Nephron (organoid): ENCODE measurements at regions not wholly inside any gene's neighbourhood (a gene's known extent, or its start where the extent isn't known, plus 50 kb on each side); places are given as distances from the start of the nearest gene placed in this dataset.
"Not testable (repeated sequence)": the region's sequence is repeated elsewhere in the genome, so short reads cannot be mapped to it uniquely, and the experiment has no call there.

ENCODE experiments used
- H3K27ac Mint-ChIP-seq, 3 experiments: 2 replicates each; pipeline ENCODE4 v1.8.0; 2020; ENCODE audit warnings: mixed read lengths in 3 of 3, mild to moderate bottlenecking in 2 of 3, moderate library complexity in 1 of 3
- H3K27me3 Mint-ChIP-seq: 2 replicates; pipeline ENCODE4 v1.8.0; 2021; ENCODE audit warnings: low read depth, mild to moderate bottlenecking, moderate library complexity, mixed read lengths
- H3K36me3 Mint-ChIP-seq: 2 replicates; pipeline ENCODE4 v1.8.0; 2020; ENCODE audit warnings: low read depth, mixed read lengths
- H3K4me1 Mint-ChIP-seq: 2 replicates; pipeline ENCODE4 v1.8.0; 2020; ENCODE audit warnings: mixed read lengths
- H3K4me3 Mint-ChIP-seq, 3 experiments: 2 replicates each; pipeline ENCODE4 v1.8.0; 2020; ENCODE audit warnings: mild to moderate bottlenecking in 3 of 3, mixed read lengths in 3 of 3, moderate library complexity in 2 of 3
- H3K9me3 Mint-ChIP-seq: 2 replicates; pipeline ENCODE4 v1.8.0; 2020; ENCODE audit warnings: mixed read lengths
- TF ChIP-seq, protein P1 (sequence below), 3 experiments: fragments of 200-600 bp; sonication (generic); IDR thresholded peaks; one replicate each; pipeline ENCODE4 v1.5.0; 2021; ENCODE audit warnings: antibody characterized with exemption in 3 of 3; ENCODE audit not compliant: unreplicated experiment in 3 of 3

DNA sequence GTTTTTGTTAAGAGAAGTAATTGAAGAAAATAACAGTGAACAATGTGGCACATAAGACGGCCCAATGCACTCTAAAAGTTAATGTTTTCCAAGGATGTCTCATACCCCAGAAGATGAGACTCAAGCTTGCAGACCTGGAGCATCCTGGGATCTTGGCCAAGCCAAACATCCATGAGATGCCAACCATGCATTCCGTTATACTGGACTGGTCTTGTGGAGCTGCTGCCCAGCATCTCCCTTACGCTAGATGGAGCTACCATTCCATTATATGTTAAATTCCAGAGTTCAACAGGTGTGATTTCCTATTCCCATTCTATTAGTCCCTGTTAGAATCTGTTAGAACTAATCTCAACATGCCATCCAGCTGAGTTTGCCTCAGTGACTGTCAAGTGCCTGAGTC is 181.8 kb downstream of the PDCD6IP start:
- TF ChIP-seq, protein P1, sequence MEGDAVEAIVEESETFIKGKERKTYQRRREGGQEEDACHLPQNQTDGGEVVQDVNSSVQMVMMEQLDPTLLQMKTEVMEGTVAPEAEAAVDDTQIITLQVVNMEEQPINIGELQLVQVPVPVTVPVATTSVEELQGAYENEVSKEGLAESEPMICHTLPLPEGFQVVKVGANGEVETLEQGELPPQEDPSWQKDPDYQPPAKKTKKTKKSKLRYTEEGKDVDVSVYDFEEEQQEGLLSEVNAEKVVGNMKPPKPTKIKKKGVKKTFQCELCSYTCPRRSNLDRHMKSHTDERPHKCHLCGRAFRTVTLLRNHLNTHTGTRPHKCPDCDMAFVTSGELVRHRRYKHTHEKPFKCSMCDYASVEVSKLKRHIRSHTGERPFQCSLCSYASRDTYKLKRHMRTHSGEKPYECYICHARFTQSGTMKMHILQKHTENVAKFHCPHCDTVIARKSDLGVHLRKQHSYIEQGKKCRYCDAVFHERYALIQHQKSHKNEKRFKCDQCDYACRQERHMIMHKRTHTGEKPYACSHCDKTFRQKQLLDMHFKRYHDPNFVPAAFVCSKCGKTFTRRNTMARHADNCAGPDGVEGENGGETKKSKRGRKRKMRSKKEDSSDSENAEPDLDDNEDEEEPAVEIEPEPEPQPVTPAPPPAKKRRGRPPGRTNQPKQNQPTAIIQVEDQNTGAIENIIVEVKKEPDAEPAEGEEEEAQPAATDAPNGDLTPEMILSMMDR (IDR thresholded peaks at IDR 0.05; ENCODE audit: unreplicated experiment in 3 of 3), result peak; percentile 43 to 55 (median 49)
- no peaks in the 10 kb centered on the region for H3K27me3 Mint-ChIP-seq
- no peaks in the 10 kb centered on the region for H3K4me1 Mint-ChIP-seq
- peak overlapping the region in 1 of 3 experiments; percentile 22 for H3K27ac Mint-ChIP-seq
- H3K4me3 Mint-ChIP-seq, result no peak overlapping the region
- H3K9me3 Mint-ChIP-seq, result peaks cover 12% of the 10 kb centered on the region
- H3K36me3 Mint-ChIP-seq, result no peaks in the 10 kb centered on the region

DNA sequence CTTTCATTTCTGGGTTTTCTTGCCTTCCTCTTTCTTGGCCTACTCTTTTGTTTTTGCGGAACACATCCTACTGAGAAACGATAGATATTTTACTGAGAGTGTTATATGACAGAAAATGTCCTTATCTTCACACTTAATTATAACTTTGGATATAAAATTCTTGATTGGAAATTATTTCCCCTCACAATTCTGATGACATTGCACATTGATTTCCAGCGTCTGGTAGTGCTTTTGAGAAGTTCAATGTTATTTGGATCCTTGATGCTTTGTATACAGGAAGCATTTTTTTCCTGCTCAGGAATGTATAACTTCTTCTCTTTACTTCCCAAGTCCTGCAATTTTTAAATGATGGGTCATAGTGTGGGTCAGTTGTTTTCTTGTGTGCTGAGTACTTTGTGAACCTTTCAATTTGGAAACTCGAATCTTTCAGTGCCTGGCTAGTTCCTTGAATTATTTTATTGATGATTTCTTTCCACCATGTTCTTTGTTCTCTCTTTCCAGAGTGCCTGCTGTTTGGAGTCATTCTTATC is 183.9 kb downstream of the PDCD6IP start:
- no peak overlapping the region for H3K27ac Mint-ChIP-seq
- no peaks in the 10 kb centered on the region for H3K4me1 Mint-ChIP-seq
- H3K36me3 Mint-ChIP-seq, result no peaks in the 10 kb centered on the region
- peaks cover 14% of the 10 kb centered on the region for H3K9me3 Mint-ChIP-seq
- no peaks in the 10 kb centered on the region for H3K27me3 Mint-ChIP-seq
- TF ChIP-seq, protein P1 (IDR thresholded peaks at IDR 0.05; ENCODE audit: unreplicated experiment in 3 of 3), result no peak
- no peak overlapping the region for H3K4me3 Mint-ChIP-seq

DNA sequence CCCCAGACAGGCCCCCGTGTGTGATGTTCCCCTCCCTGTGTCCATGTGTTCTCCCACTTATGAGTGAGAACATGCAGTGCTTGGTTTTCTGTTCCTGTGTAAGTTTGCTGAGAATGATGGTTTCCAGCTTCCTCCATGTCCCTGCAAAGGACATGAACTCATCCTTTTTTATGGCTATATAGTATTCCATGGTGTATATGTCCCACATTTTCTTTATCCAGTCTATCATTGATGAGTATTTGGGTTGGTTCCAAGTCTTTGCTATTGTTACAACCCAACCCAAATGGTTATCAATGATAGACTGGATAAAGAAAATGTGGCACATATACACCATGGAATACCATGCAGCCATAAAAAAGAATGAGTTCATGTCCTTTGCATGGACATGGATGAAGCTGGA is 184.5 kb downstream of the PDCD6IP start:
- H3K4me1 Mint-ChIP-seq, H3K36me3 Mint-ChIP-seq, H3K27me3 Mint-ChIP-seq, H3K4me3 Mint-ChIP-seq, H3K27ac Mint-ChIP-seq: not testable (repeated sequence)
- peaks cover 17% of the 10 kb centered on the region for H3K9me3 Mint-ChIP-seq

- Mint-ChIP-seq H3K9me3 (peaks cover 18% of the 10 kb centered on the region), H3K36me3 (no peaks in the 10 kb centered on the region), H3K27me3 (peaks cover 4% of the 10 kb centered on the region), H3K4me1 (no peaks in the 10 kb centered on the region), H3K4me3 (no peak overlapping the region), H3K27ac (no peak overlapping the region)
- TF ChIP-seq, protein P1 (IDR thresholded peaks at IDR 0.05; ENCODE audit: unreplicated experiment in 3 of 3), result no peak
These were observed 190.8 kb downstream of the PDCD6IP start for GRCh38 chr3:33989229-33989628.

GRCh38 chr3:33991673-33992072 is 193.2 kb downstream of the PDCD6IP start:
- H3K4me3 Mint-ChIP-seq, result no peak overlapping the region
- no peak overlapping the region for H3K27ac Mint-ChIP-seq
- no peaks in the 10 kb centered on the region for H3K36me3 Mint-ChIP-seq
- TF ChIP-seq, protein P1 (IDR thresholded peaks at IDR 0.05; ENCODE audit: unreplicated experiment in 3 of 3), result no peak
- H3K27me3 Mint-ChIP-seq, result peaks cover 4% of the 10 kb centered on the region
- peaks cover 25% of the 10 kb centered on the region for H3K9me3 Mint-ChIP-seq
- H3K4me1 Mint-ChIP-seq, result no peaks in the 10 kb centered on the region

GRCh38 chr3:33993631-33994030 is 195.2 kb downstream of the PDCD6IP start:
- Mint-ChIP-seq H3K27me3 (peaks cover under 1% of the 10 kb centered on the region), H3K4me1 (no peaks in the 10 kb centered on the region)
- TF ChIP-seq, protein P1 (IDR thresholded peaks at IDR 0.05; ENCODE audit: unreplicated experiment in 3 of 3), result no peak

More at GRCh38 chr3:33993631-33994030, 195.2 kb downstream of the PDCD6IP start:
- H3K36me3 Mint-ChIP-seq, result no peaks in the 10 kb centered on the region
- no peak overlapping the region for H3K27ac Mint-ChIP-seq
- no peak overlapping the region for H3K4me3 Mint-ChIP-seq
- H3K9me3 Mint-ChIP-seq, result peaks cover 21% of the 10 kb centered on the region
